GM21381 (cell line): ENCODE measurements at regions not wholly inside any gene's neighbourhood (a gene's known extent, or its start where the extent isn't known, plus 50 kb on each side); places are given as distances from the start of the nearest gene placed in this dataset.
"Not testable (repeated sequence)": the region's sequence is repeated elsewhere in the genome, so short reads cannot be mapped to it uniquely, and the experiment has no call there.

Source experiments
- ATAC-seq: cut with Tn5 transposase; IDR thresholded peaks from one replicate; pipeline ENCODE4 v1.9.1; 2021; ENCODE audit warnings: mild to moderate bottlenecking, moderate library complexity; ENCODE audit not compliant: unreplicated experiment

- ATAC-seq = no peak
These were observed 241.4 kb upstream of the DGKB start for GRCh38 chr7:15143936-15144335.

- ATAC-seq = no peak
These were observed 240.6 kb upstream of the DGKB start for GRCh38 chr7:15143121-15143520.

GRCh38 chr7:15140431-15140830 is 237.9 kb upstream of the DGKB start:
- ATAC-seq = no peak

- no peak for ATAC-seq
These were observed 229.1 kb upstream of the DGKB start for GRCh38 chr7:15131661-15132060.

- no peak for ATAC-seq
These were observed 228.4 kb upstream of the DGKB start for GRCh38 chr7:15130666-15131541.

- no peak for ATAC-seq
These were observed 226.2 kb upstream of the DGKB start for GRCh38 chr7:15128716-15129115.

- ATAC-seq = not testable (repeated sequence)
These were observed 224.1 kb upstream of the DGKB start for GRCh38 chr7:15126653-15127052.

- no peak for ATAC-seq
These were observed 221.3 kb upstream of the DGKB start for GRCh38 chr7:15123901-15124300.

GRCh38 chr7:15113752-15114151 is 211.2 kb upstream of the DGKB start:
- ATAC-seq = no peak

- no peak for ATAC-seq
These were observed 203.2 kb upstream of the DGKB start for GRCh38 chr7:15105711-15106110.

GRCh38 chr7:15104411-15105092 is 202.0 kb upstream of the DGKB start:
- ATAC-seq = no peak

- ATAC-seq = no peak
These were observed 196.5 kb upstream of the DGKB start for GRCh38 chr7:15099074-15099473.

- ATAC-seq = no peak
These were observed 194.3 kb upstream of the DGKB start for GRCh38 chr7:15096853-15097252.

- ATAC-seq = no peak
These were observed 192.4 kb upstream of the DGKB start for GRCh38 chr7:15094989-15095388.

- ATAC-seq = no peak
These were observed 185.2 kb upstream of the DGKB start for GRCh38 chr7:15087771-15088170.

GRCh38 chr7:15086862-15087261 is 184.3 kb upstream of the DGKB start:
- no peak for ATAC-seq

GRCh38 chr7:15086131-15086611 is 183.6 kb upstream of the DGKB start:
- no peak for ATAC-seq

GRCh38 chr7:15085366-15085765 is 182.8 kb upstream of the DGKB start:
- ATAC-seq = no peak

GRCh38 chr7:15084368-15084767 is 181.8 kb upstream of the DGKB start:
- no peak for ATAC-seq

- no peak for ATAC-seq
These were observed 179.3 kb upstream of the DGKB start for GRCh38 chr7:15081891-15082290.

- no peak for ATAC-seq
These were observed 170.8 kb upstream of the DGKB start for GRCh38 chr7:15073301-15073700.

GRCh38 chr7:15068324-15068723 is 165.8 kb upstream of the DGKB start:
- ATAC-seq = no peak
